Keratinocyte (primary cell): ENCODE measurements at regions not wholly inside any gene's neighbourhood (a gene's known extent, or its start where the extent isn't known, plus 50 kb on each side); places are given as distances from the start of the nearest gene placed in this dataset.

Experiments
- DNase-seq: peaks from one replicate; pipeline ENCODE4 v3.0.0-alpha.2; 2011; ENCODE audit warnings: low read depth, missing footprints, low spot score
- FAIRE-seq: peaks from 2 replicates; lab custom pipeline; 2011; peaks lifted over from hg19 to GRCh38; lab: Jason Lieb, UNC
- H2AFZ ChIP-seq: 2 replicates; pipeline ENCODE4 v1.6.0; 2012; ENCODE audit warnings: low read length, control low read depth, inconsistent platforms; ENCODE audit not compliant: control insufficient read depth
- H3K27ac ChIP-seq: 2 replicates; pipeline ENCODE4 v1.5.1; 2011; ENCODE audit warnings: low read length; ENCODE audit not compliant: control insufficient read depth, insufficient read depth
- H3K27me3 ChIP-seq: 3 replicates; pipeline ENCODE4 v1.6.0; 2011; ENCODE audit warnings: low read length; ENCODE audit not compliant: control insufficient read depth, insufficient read depth; ENCODE audit errors: extremely low read depth
- H3K36me3 ChIP-seq, 2 experiments: 2 replicates in 1 of 2; 3 replicates in 1 of 2; pipeline ENCODE4 v1.5.1; 2011; ENCODE audit warnings: low read length in 2 of 2, mild to moderate bottlenecking in 1 of 2; ENCODE audit not compliant: control insufficient read depth in 2 of 2, insufficient read depth in 2 of 2; ENCODE audit errors: extremely low read depth in 1 of 2
- H3K4me1 ChIP-seq: 3 replicates; pipeline ENCODE4 v1.5.1; 2011; ENCODE audit warnings: low read length; ENCODE audit not compliant: control insufficient read depth, insufficient read depth; ENCODE audit errors: extremely low read depth
- H3K4me2 ChIP-seq: 3 replicates; pipeline ENCODE4 v1.6.0; 2011; ENCODE audit warnings: low read depth, low read length; ENCODE audit not compliant: control insufficient read depth, insufficient read depth; ENCODE audit errors: extremely low read depth
- H3K4me3 ChIP-seq, 3 experiments: fragments of 200-600 bp in 1 of 3; sonication (generic) in 1 of 3; 2 replicates in 2 of 3; 3 replicates in 1 of 3; pipeline ENCODE4 v1.5.1; 2011 to 2016; ENCODE audit warnings: low read length in 3 of 3, mild to moderate bottlenecking in 3 of 3, control low read depth in 2 of 3, inconsistent platforms in 1 of 3, low read depth in 1 of 3, mixed read lengths in 1 of 3, mixed run types in 1 of 3, moderate library complexity in 1 of 3; ENCODE audit not compliant: control insufficient read depth in 2 of 3, insufficient read depth in 2 of 3; ENCODE audit errors: extremely low read depth in 1 of 3
- H3K79me2 ChIP-seq: 2 replicates; pipeline ENCODE4 v1.6.0; 2012; ENCODE audit warnings: low read length; ENCODE audit not compliant: control insufficient read depth, insufficient read depth
- H3K9ac ChIP-seq: 3 replicates; pipeline ENCODE4 v1.6.0; 2011; ENCODE audit warnings: low read length; ENCODE audit not compliant: control insufficient read depth, insufficient read depth; ENCODE audit errors: extremely low read depth
- H3K9me1 ChIP-seq: 3 replicates; pipeline ENCODE4 v1.6.0; 2011; ENCODE audit warnings: low read length; ENCODE audit not compliant: control insufficient read depth, insufficient read depth; ENCODE audit errors: extremely low read depth
- H3K9me3 ChIP-seq: 2 replicates; pipeline ENCODE4 v1.5.1; 2012; ENCODE audit warnings: low read depth, low read length; ENCODE audit not compliant: control insufficient read depth
- H4K20me1 ChIP-seq: 3 replicates; pipeline ENCODE4 v1.6.0; 2011; ENCODE audit warnings: low read length; ENCODE audit not compliant: control insufficient read depth, insufficient read depth; ENCODE audit errors: extremely low read depth
- CTCF ChIP-seq, 3 experiments: IDR thresholded peaks in 1 of 3; conservative IDR thresholded peaks in 1 of 3; optimal IDR thresholded peaks in 1 of 3; 2 replicates in 2 of 3; 3 replicates in 1 of 3; pipeline versions ENCODE3 to v1.5.1; 2011; ENCODE audit warnings: low read length in 3 of 3, mild to moderate bottlenecking in 3 of 3, moderate library complexity in 2 of 3, control low read depth in 1 of 3, inconsistent platforms in 1 of 3; ENCODE audit not compliant: insufficient read depth in 2 of 3; ENCODE audit errors: extremely low read depth in 1 of 3
- EZH2 ChIP-seq: IDR thresholded peaks from one replicate; pipeline ENCODE4 v1.6.1; 2012; ENCODE audit warnings: inconsistent platforms, mild to moderate bottlenecking, low read length, moderate library complexity
- dilution Hi-C: fragments of 300-500 bp; cut with MboI; formaldehyde crosslinking; loops from one replicate; pipeline ENCODE4 v1.7.0; 2020; ENCODE audit warnings: low sequenced_read_pairs; ENCODE audit not compliant: extremely low pct_ligation_motif_present

GRCh38 chr12:91989143-91989542 lies 156.5 kb downstream of the BTG1 start:
- no peak for FAIRE-seq
- dilution Hi-C loops = no loop called here

GRCh38 chr12:91988086-91988923 lies 157.3 kb downstream of the BTG1 start:
- Histone ChIP-seq H3K27me3 (no peaks in the 10 kb centered on the region), H2AFZ (no peak overlapping the region), H3K9me1 (no peaks in the 10 kb centered on the region), H3K36me3 (no peaks in the 10 kb centered on the region), H3K9ac (no peak overlapping the region), H3K4me3 (no peak overlapping the region), H3K27ac (no peak overlapping the region), H3K4me2 (no peak overlapping the region), H4K20me1 (no peaks in the 10 kb centered on the region), H3K9me3 (no peaks in the 10 kb centered on the region), H3K79me2 (no peaks in the 10 kb centered on the region), H3K4me1 (no peaks in the 10 kb centered on the region)
- FAIRE-seq (no peak), DNase-seq (no peak)
- dilution Hi-C loops = no loop called here
- TF ChIP-seq EZH2 = no peak
- no peak for TF ChIP-seq CTCF (optimal IDR thresholded peaks at IDR 0.05 in 1 of 3, IDR thresholded peaks at IDR 0.05 in 1 of 3, conservative IDR thresholded peaks at IDR 0.05 in 1 of 3; ENCODE audit: extremely low read depth in 1 of 3, insufficient read depth in 2 of 3, low read length in 3 of 3)

More at GRCh38 chr12:91989143-91989542, 156.5 kb downstream of the BTG1 start:
- no peak overlapping the region for H3K27ac ChIP-seq
- no peak overlapping the region for H3K4me3 ChIP-seq
- H3K4me1 ChIP-seq = no peaks in the 10 kb centered on the region
- no peaks in the 10 kb centered on the region for H3K9me3 ChIP-seq
- DNase-seq = no peak
- no peaks in the 10 kb centered on the region for H3K36me3 ChIP-seq
- no peak overlapping the region for H3K9ac ChIP-seq
- no peaks in the 10 kb centered on the region for H3K79me2 ChIP-seq
- H3K4me2 ChIP-seq = no peak overlapping the region
- H3K9me1 ChIP-seq = no peaks in the 10 kb centered on the region
- H2AFZ ChIP-seq = no peak overlapping the region
- H4K20me1 ChIP-seq = no peaks in the 10 kb centered on the region
- no peak for TF ChIP-seq CTCF (optimal IDR thresholded peaks at IDR 0.05 in 1 of 3, IDR thresholded peaks at IDR 0.05 in 1 of 3, conservative IDR thresholded peaks at IDR 0.05 in 1 of 3; ENCODE audit: extremely low read depth in 1 of 3, insufficient read depth in 2 of 3, low read length in 3 of 3)
- no peak for TF ChIP-seq EZH2
- no peaks in the 10 kb centered on the region for H3K27me3 ChIP-seq
